Hepatocyte (in vitro differentiated cells): ENCODE measurements at regions not wholly inside any gene's neighbourhood (a gene's known extent, or its start where the extent isn't known, plus 50 kb on each side); places are given as distances from the start of the nearest gene placed in this dataset.

Experiments used
- CTCF ChIP-seq: fragments of 200-600 bp; sonication (generic); IDR thresholded peaks from 2 replicates; pipeline ENCODE4 v1.5.1; 2016; ENCODE audit warnings: antibody characterized with exemption, mild to moderate bottlenecking; ENCODE audit not compliant: poor library complexity
- EZH2 ChIP-seq: fragments of 200-600 bp; sonication (generic); IDR thresholded peaks from 2 replicates; pipeline ENCODE4 v1.6.1; 2016; ENCODE audit warnings: antibody characterized with exemption, mild to moderate bottlenecking, borderline replicate concordance
- EZH2phosphoT487 ChIP-seq: fragments of 200-600 bp; sonication (generic); IDR thresholded peaks from one replicate; pipeline ENCODE4 v1.6.1; 2018; ENCODE audit warnings: antibody characterized with exemption, mild to moderate bottlenecking, low read depth, moderate library complexity; ENCODE audit not compliant: unreplicated experiment, severe bottlenecking

GRCh38 chr17:65323049-65323448 lies 185.9 kb downstream of the RGS9 start:
- TF ChIP-seq CTCF (no peak), EZH2phosphoT487 (no peak), EZH2 (no peak)
